Stimulated activated memory B cell treated with anti-CD40 and anti-IgM and Interleukin-4, amounts not matched to agents 10 μg/mL and 1 μg/mL and 100 μg/mL, for 72 hours (primary cell): ENCODE measurements at regions not wholly inside any gene's neighbourhood (a gene's known extent, or its start where the extent isn't known, plus 50 kb on each side); places are given as distances from the start of the nearest gene placed in this dataset.
"Not testable (repeated sequence)": the region's sequence is repeated elsewhere in the genome, so short reads cannot be mapped to it uniquely, and the experiment has no call there.

Source experiments
- ATAC-seq: fragments of 150-1000 bp; cut with Tn5 transposase; 2 replicates; pipeline ENCODE4 v1.10.0; 2021
- H3K27ac Mint-ChIP-seq: one replicate; pipeline ENCODE4 v1.8.0; 2022; ENCODE audit warnings: mild to moderate bottlenecking, mixed read lengths
- H3K27me3 Mint-ChIP-seq: one replicate; pipeline ENCODE4 v1.8.0; 2022; ENCODE audit warnings: mixed read lengths
- H3K36me3 Mint-ChIP-seq: one replicate; pipeline ENCODE4 v1.8.0; 2022; ENCODE audit warnings: mixed read lengths
- H3K4me1 Mint-ChIP-seq: one replicate; pipeline ENCODE4 v1.8.0; 2022; ENCODE audit warnings: mixed read lengths
- H3K4me3 Mint-ChIP-seq: one replicate; pipeline ENCODE4 v1.8.0; 2022; ENCODE audit warnings: mild to moderate bottlenecking, moderate library complexity, mixed read lengths
- H3K9me3 Mint-ChIP-seq: one replicate; pipeline ENCODE4 v1.8.0; 2022; ENCODE audit warnings: mixed read lengths

GRCh38 chr9:62116951-62117640 lies 927.3 kb downstream of the SPATA31A7 start:
- H3K4me3 Mint-ChIP-seq, H3K27ac Mint-ChIP-seq, ATAC-seq, H3K27me3 Mint-ChIP-seq, H3K36me3 Mint-ChIP-seq, H3K4me1 Mint-ChIP-seq, H3K9me3 Mint-ChIP-seq: not testable (repeated sequence)

- H3K27me3 Mint-ChIP-seq, H3K4me3 Mint-ChIP-seq, ATAC-seq, H3K27ac Mint-ChIP-seq, H3K9me3 Mint-ChIP-seq, H3K4me1 Mint-ChIP-seq, H3K36me3 Mint-ChIP-seq: not testable (repeated sequence)
These were observed 929.8 kb downstream of the SPATA31A7 start for GRCh38 chr9:62119656-62120055.

GRCh38 chr9:62125631-62126611 lies 936.1 kb downstream of the SPATA31A7 start:
- not testable (repeated sequence) for ATAC-seq, H3K4me1 Mint-ChIP-seq, H3K4me3 Mint-ChIP-seq, H3K27ac Mint-ChIP-seq, H3K36me3 Mint-ChIP-seq, H3K27me3 Mint-ChIP-seq, H3K9me3 Mint-ChIP-seq

- not testable (repeated sequence) for H3K4me1 Mint-ChIP-seq, H3K27ac Mint-ChIP-seq, H3K27me3 Mint-ChIP-seq, H3K9me3 Mint-ChIP-seq, H3K36me3 Mint-ChIP-seq, ATAC-seq, H3K4me3 Mint-ChIP-seq
These were observed 945.2 kb downstream of the SPATA31A7 start for GRCh38 chr9:62135022-62135421.

GRCh38 chr9:62145648-62146047 lies 955.8 kb downstream of the SPATA31A7 start:
- H3K36me3 Mint-ChIP-seq, H3K9me3 Mint-ChIP-seq, H3K4me3 Mint-ChIP-seq, H3K4me1 Mint-ChIP-seq, H3K27me3 Mint-ChIP-seq, ATAC-seq, H3K27ac Mint-ChIP-seq: not testable (repeated sequence)
